Kidney epithelial cell (primary cell): ENCODE measurements at regions not wholly inside any gene's neighbourhood (a gene's known extent, or its start where the extent isn't known, plus 50 kb on each side); places are given as distances from the start of the nearest gene placed in this dataset.

Experiments
- DNase-seq: peaks from one replicate; pipeline ENCODE4 v3.0.0-alpha.2; 2010; ENCODE audit warnings: low read depth
- H3K27me3 ChIP-seq: 2 replicates; pipeline ENCODE4 v1.6.0; 2011; ENCODE audit warnings: low read length; ENCODE audit not compliant: control insufficient read depth, insufficient read depth
- H3K36me3 ChIP-seq: 2 replicates; pipeline ENCODE4 v1.5.1; 2011; ENCODE audit warnings: low read length; ENCODE audit not compliant: control insufficient read depth, insufficient read depth
- H3K4me3 ChIP-seq: 2 replicates; pipeline ENCODE4 v1.5.1; 2011; ENCODE audit warnings: low read depth, mild to moderate bottlenecking, control low read depth, low read length
- CTCF ChIP-seq: IDR thresholded peaks from 2 replicates; pipeline ENCODE4 v1.5.1; 2011; ENCODE audit warnings: mild to moderate bottlenecking, moderate library complexity, low read length, control low read depth, inconsistent platforms; ENCODE audit not compliant: insufficient read depth, poor library complexity, severe bottlenecking

GRCh38 chr4:8777320-8778196 is 94.1 kb downstream of the HMX1 start:
- DNase-seq, result no peak
- Histone ChIP-seq H3K36me3 (no peaks in the 10 kb centered on the region), H3K4me3 (no peak overlapping the region), H3K27me3 (peaks cover 5% of the 10 kb centered on the region)
- no peak for TF ChIP-seq CTCF

GRCh38 chr4:8776366-8776765 is 95.3 kb downstream of the HMX1 start:
- Histone ChIP-seq H3K4me3 (no peak overlapping the region), H3K27me3 (peaks cover 6% of the 10 kb centered on the region), H3K36me3 (no peaks in the 10 kb centered on the region)
- TF ChIP-seq CTCF, result no peak
- no peak for DNase-seq

GRCh38 chr4:8775751-8776355 is 95.8 kb downstream of the HMX1 start:
- no peak for DNase-seq
- no peak for TF ChIP-seq CTCF
- H3K4me3 ChIP-seq, result no peak overlapping the region

GRCh38 chr4:8775121-8775520 is 96.5 kb downstream of the HMX1 start:
- peaks cover 10% of the 10 kb centered on the region for H3K27me3 ChIP-seq
- no peak for TF ChIP-seq CTCF
- DNase-seq, result no peak
- H3K4me3 ChIP-seq, result no peak overlapping the region
- H3K36me3 ChIP-seq, result no peaks in the 10 kb centered on the region

More at GRCh38 chr4:8775751-8776355, 95.8 kb downstream of the HMX1 start:
- Histone ChIP-seq H3K27me3 (peaks cover 10% of the 10 kb centered on the region), H3K36me3 (no peaks in the 10 kb centered on the region)

GRCh38 chr4:8774071-8774470 is 97.6 kb downstream of the HMX1 start:
- Histone ChIP-seq H3K36me3 (no peaks in the 10 kb centered on the region), H3K27me3 (peaks cover 5% of the 10 kb centered on the region), H3K4me3 (no peak overlapping the region)
- no peak for TF ChIP-seq CTCF
- DNase-seq, result no peak
